ENCODE measurements at regions not wholly inside any gene's neighbourhood (a gene's known extent, or its start where the extent isn't known, plus 50 kb on each side); places are given as distances from the start of the nearest gene placed in this dataset.

GRCh38 chr5:171537070-171537849 lies 117.8 kb downstream of the FGF18 start:
- no peak overlapping the region for H3K27ac ChIP-seq
- no peak for TF ChIP-seq CTCF (IDR thresholded peaks at IDR 0.05; ENCODE audit: low read depth, low read length)
- no peaks in the 10 kb centered on the region for H3K9me3 ChIP-seq (ENCODE audit: low read depth)
- no peak for DNase-seq (ENCODE audit: low read depth in 1 of 2, low spot score in 1 of 2)
- H3K4me3 ChIP-seq: no peak overlapping the region
- no peaks in the 10 kb centered on the region for H3K36me3 ChIP-seq
- peaks cover 8% of the 10 kb centered on the region for H3K4me1 ChIP-seq (ENCODE audit: low read depth)
- H3K27me3 ChIP-seq: no peaks in the 10 kb centered on the region

- Histone ChIP-seq H3K27me3 (no peaks in the 10 kb centered on the region), H3K4me3 (no peak overlapping the region), H3K4me1 (ENCODE audit: low read depth) (peaks cover 14% of the 10 kb centered on the region), H3K36me3 (no peaks in the 10 kb centered on the region), H3K27ac (no peak overlapping the region), H3K9me3 (ENCODE audit: low read depth) (no peaks in the 10 kb centered on the region)
- no peak for TF ChIP-seq CTCF (IDR thresholded peaks at IDR 0.05; ENCODE audit: low read depth, low read length)
- DNase-seq (ENCODE audit: low read depth in 1 of 2, low spot score in 1 of 2): no peak
Observed at GRCh38 chr5:171537923-171538537, 118.6 kb downstream of the FGF18 start.

GRCh38 chr5:171538681-171539080 lies 119.2 kb downstream of the FGF18 start:
- no peak for TF ChIP-seq CTCF (IDR thresholded peaks at IDR 0.05; ENCODE audit: low read depth, low read length)
- Histone ChIP-seq H3K9me3 (ENCODE audit: low read depth) (no peaks in the 10 kb centered on the region), H3K27ac (no peak overlapping the region), H3K27me3 (no peaks in the 10 kb centered on the region), H3K4me1 (ENCODE audit: low read depth) (peaks cover 13% of the 10 kb centered on the region), H3K4me3 (no peak overlapping the region), H3K36me3 (no peaks in the 10 kb centered on the region)
- no peak for DNase-seq (ENCODE audit: low read depth in 1 of 2, low spot score in 1 of 2)

GRCh38 chr5:171540865-171541264 lies 121.4 kb downstream of the FGF18 start:
- H3K27me3 ChIP-seq: no peaks in the 10 kb centered on the region
- no peak overlapping the region for H3K27ac ChIP-seq
- no peak for TF ChIP-seq CTCF (IDR thresholded peaks at IDR 0.05; ENCODE audit: low read depth, low read length)
- no peak overlapping the region for H3K4me3 ChIP-seq
- no peaks in the 10 kb centered on the region for H3K9me3 ChIP-seq (ENCODE audit: low read depth)
- DNase-seq (ENCODE audit: low read depth in 1 of 2, low spot score in 1 of 2): no peak
- H3K4me1 ChIP-seq (ENCODE audit: low read depth): peaks cover 8% of the 10 kb centered on the region
- no peaks in the 10 kb centered on the region for H3K36me3 ChIP-seq

GRCh38 chr5:171541341-171541776 lies 121.9 kb downstream of the FGF18 start:
- Histone ChIP-seq H3K9me3 (ENCODE audit: low read depth) (no peaks in the 10 kb centered on the region), H3K27ac (no peak overlapping the region), H3K27me3 (no peaks in the 10 kb centered on the region), H3K36me3 (no peaks in the 10 kb centered on the region), H3K4me1 (ENCODE audit: low read depth) (peaks cover 8% of the 10 kb centered on the region), H3K4me3 (no peak overlapping the region)
- DNase-seq (ENCODE audit: low read depth in 1 of 2, low spot score in 1 of 2): no peak
- no peak for TF ChIP-seq CTCF (IDR thresholded peaks at IDR 0.05; ENCODE audit: low read depth, low read length)

Measured in cardiac muscle cell (in vitro differentiated cells and primary cell).